ENCODE measurements at regions not wholly inside any gene's neighbourhood (a gene's known extent, or its start where the extent isn't known, plus 50 kb on each side); places are given as distances from the start of the nearest gene placed in this dataset.

DNA sequence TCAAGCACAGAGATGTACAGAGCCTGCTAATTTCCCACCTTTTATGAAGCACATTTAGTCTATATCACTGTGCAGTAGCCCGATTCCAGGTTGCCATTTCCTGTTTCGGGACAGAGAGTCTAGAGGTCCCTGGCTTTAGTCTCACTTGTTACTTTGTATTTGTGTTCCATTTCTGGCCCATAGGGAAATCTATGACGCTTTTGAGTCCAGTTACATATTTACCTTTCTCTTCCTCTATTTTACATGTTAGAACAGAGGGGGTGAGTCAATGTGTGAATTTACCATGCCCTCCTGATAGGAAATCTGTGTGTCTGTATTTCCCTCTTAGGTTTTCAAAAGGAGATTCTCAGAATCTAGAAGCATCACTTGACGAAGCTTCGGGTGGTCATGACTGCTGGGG is 227.1 kb upstream of the ZFHX3 start:
- H4K91ac ChIP-seq (ENCODE audit: insufficient read depth, low read depth, low read length), result no peak overlapping the region
- no peak for DNase-seq
- no peak overlapping the region for H3K4me3 ChIP-seq (ENCODE audit: insufficient read depth, low read depth, low read length)
- no peak overlapping the region for H2BK15ac ChIP-seq (ENCODE audit: low read depth, low read length)
- dilution Hi-C loops (cut with HindIII; ENCODE audit: low sequenced_read_pairs, unreplicated experiment) (no loop called here), intact Hi-C loops (cut with micrococcal nuclease) (no loop called here), in situ Hi-C loops (cut with MboI; ENCODE audit: low sequenced_read_pairs) (no loop called here)
- H3K27me3 ChIP-seq (ENCODE audit: control insufficient read depth, insufficient read depth, low read length), result no peaks in the 10 kb centered on the region; the same call in 1 of the 2 replicates
- H2AK5ac ChIP-seq (ENCODE audit: low read depth, low read length), result no peak overlapping the region
- H3K79me1 ChIP-seq (ENCODE audit: low read depth in 1 of 2, low read length in 2 of 2), result no peaks in the 10 kb centered on the region
- H3K23ac ChIP-seq (ENCODE audit: low read depth, low read length), result no peak overlapping the region
- H3K14ac ChIP-seq (replicated peaks; ENCODE audit: low read depth, low read length), result no peak overlapping the region
- H3K18ac ChIP-seq (ENCODE audit: low read depth, low read length), result no peak overlapping the region
- no peak overlapping the region for H4K8ac ChIP-seq (ENCODE audit: low read depth in 2 of 2, low read length in 2 of 2)
- WGBS, 2 experiments (ENCODE audit: extremely low coverage in 2 of 2, insufficient read length in 1 of 2), result no CpG with 5 or more reads among the region's 5 CpGs
- no peak overlapping the region for H3K4me2 ChIP-seq (ENCODE audit: low read depth, low read length)
- H3K36me3 ChIP-seq (ENCODE audit: control insufficient read depth, insufficient read depth, low read length), result no peaks in the 10 kb centered on the region
- no peak overlapping the region for H2BK5ac ChIP-seq (ENCODE audit: low read depth, low read length, poor library complexity, severe bottlenecking)
- no peak overlapping the region for H2AK9ac ChIP-seq (replicated peaks; ENCODE audit: low read depth, low read length, poor library complexity)
- no peaks in the 10 kb centered on the region for H3K9me3 ChIP-seq (ENCODE audit: control insufficient read depth, insufficient read depth, low read length)
- no peak overlapping the region for H3K4ac ChIP-seq (ENCODE audit: low read depth, low read length)
- H4K20me1 ChIP-seq (ENCODE audit: insufficient read depth, low read length), result no peaks in the 10 kb centered on the region
- H2BK20ac ChIP-seq (ENCODE audit: low read depth, low read length), result no peak overlapping the region
- H2AFZ ChIP-seq (replicated peaks; ENCODE audit: low read length, poor library complexity), result no peak overlapping the region
- H3K56ac ChIP-seq (ENCODE audit: extremely low read depth, insufficient read depth, low read length), result no peak overlapping the region
- no peak overlapping the region for H4K5ac ChIP-seq (ENCODE audit: low read depth, low read length)
- no peaks in the 10 kb centered on the region for H3K4me1 ChIP-seq (ENCODE audit: control insufficient read depth, insufficient read depth, low read length)
- TF ChIP-seq USF2 (IDR thresholded peaks at IDR 0.05; ENCODE audit: low read depth, low read length) (no peak), CHD1 (IDR thresholded peaks at IDR 0.05; ENCODE audit: low read depth, low read length) (no peak), CEBPB (IDR thresholded peaks at IDR 0.05; ENCODE audit: low read depth, low read length) (no peak), FOS (IDR thresholded peaks at IDR 0.05; ENCODE audit: low read depth, low read length) (no peak), NFE2L2 (IDR thresholded peaks at IDR 0.05; ENCODE audit: low read depth, low read length) (no peak), POLR2A (IDR thresholded peaks at IDR 0.05; ENCODE audit: low read depth, low read length) (no peak), CTCF (conservative IDR thresholded peaks at IDR 0.05; ENCODE audit: low read depth, low read length) (no peak), RFX5 (IDR thresholded peaks at IDR 0.05; ENCODE audit: low read depth, low read length) (no peak), RAD21 (IDR thresholded peaks at IDR 0.05; ENCODE audit: low read length) (no peak), MXI1 (IDR thresholded peaks at IDR 0.05; ENCODE audit: borderline replicate concordance, low read depth, low read length) (no peak), SMC3 (IDR thresholded peaks at IDR 0.05; ENCODE audit: low read depth, low read length) (no peak), MAZ (IDR thresholded peaks at IDR 0.05; ENCODE audit: borderline replicate concordance, low read depth, low read length) (no peak), MAFK (IDR thresholded peaks at IDR 0.05; ENCODE audit: low read depth, low read length) (no peak), RCOR1 (IDR thresholded peaks at IDR 0.05; ENCODE audit: insufficient replicate concordance, low read length) (no peak), BHLHE40 (IDR thresholded peaks at IDR 0.05; ENCODE audit: low read depth, low read length) (no peak)
- TF ChIP-seq, protein P1, sequence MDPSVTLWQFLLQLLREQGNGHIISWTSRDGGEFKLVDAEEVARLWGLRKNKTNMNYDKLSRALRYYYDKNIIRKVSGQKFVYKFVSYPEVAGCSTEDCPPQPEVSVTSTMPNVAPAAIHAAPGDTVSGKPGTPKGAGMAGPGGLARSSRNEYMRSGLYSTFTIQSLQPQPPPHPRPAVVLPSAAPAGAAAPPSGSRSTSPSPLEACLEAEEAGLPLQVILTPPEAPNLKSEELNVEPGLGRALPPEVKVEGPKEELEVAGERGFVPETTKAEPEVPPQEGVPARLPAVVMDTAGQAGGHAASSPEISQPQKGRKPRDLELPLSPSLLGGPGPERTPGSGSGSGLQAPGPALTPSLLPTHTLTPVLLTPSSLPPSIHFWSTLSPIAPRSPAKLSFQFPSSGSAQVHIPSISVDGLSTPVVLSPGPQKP (IDR thresholded peaks at IDR 0.05; ENCODE audit: borderline replicate concordance, low read depth, low read length), result no peak
- no TSS peak for BruUV-seq (replicated peaks)
- no peak overlapping the region for H3K9ac ChIP-seq (ENCODE audit: low read depth, low read length)
- H2BK120ac ChIP-seq (ENCODE audit: low read depth, low read length), result no peak overlapping the region
- no peak overlapping the region for H3K27ac ChIP-seq (ENCODE audit: insufficient read depth, low read length)
- POLR2A ChIA-PET (ENCODE audit: unreplicated experiment), result no interaction called here
- no peak for ATAC-seq (ENCODE audit: low read depth)
- CTCF ChIA-PET, result no interaction called here
- no peaks in the 10 kb centered on the region for H3K9me1 ChIP-seq (ENCODE audit: insufficient read depth, low read length)
